Ishikawa (cell line): ENCODE measurements at regions not wholly inside any gene's neighbourhood (a gene's known extent, or its start where the extent isn't known, plus 50 kb on each side); places are given as distances from the start of the nearest gene placed in this dataset.

Experiments used
- CEBPB ChIP-seq: IDR thresholded peaks from 2 replicates; pipeline ENCODE4 v1.6.1; 2012
- CREB1 ChIP-seq: IDR thresholded peaks from 2 replicates; pipeline ENCODE4 v1.6.1; 2012; ENCODE audit warnings: low read depth
- EGR1 ChIP-seq: IDR thresholded peaks from 2 replicates; pipeline ENCODE4 v1.6.1; 2012
- EP300 ChIP-seq: IDR thresholded peaks from 2 replicates; pipeline ENCODE4 v1.6.1; 2012; ENCODE audit warnings: borderline replicate concordance
- FOXM1 ChIP-seq: IDR thresholded peaks from 2 replicates; pipeline ENCODE4 v1.6.1; 2012; ENCODE audit warnings: low read depth, borderline replicate concordance
- NFIC ChIP-seq: IDR thresholded peaks from 2 replicates; pipeline ENCODE4 v1.6.1; 2012
- RAD21 ChIP-seq: IDR thresholded peaks from 2 replicates; pipeline ENCODE4 v1.6.1; 2012; ENCODE audit warnings: low read depth
- TAF1 ChIP-seq: IDR thresholded peaks from 2 replicates; pipeline ENCODE4 v1.6.1; 2012; ENCODE audit warnings: low read depth, mild to moderate bottlenecking
- TCF12 ChIP-seq: IDR thresholded peaks from 2 replicates; pipeline ENCODE4 v1.6.1; 2012; ENCODE audit warnings: low read depth
- TEAD4 ChIP-seq: IDR thresholded peaks from 2 replicates; pipeline ENCODE4 v1.6.1; 2012
- YY1 ChIP-seq: IDR thresholded peaks from 2 replicates; pipeline ENCODE4 v1.6.1; 2012; ENCODE audit warnings: low read depth
- ZBTB7A ChIP-seq: IDR thresholded peaks from 2 replicates; pipeline ENCODE4 v1.6.1; 2012; ENCODE audit warnings: low read depth
- TF ChIP-seq, protein P1 (sequence below): IDR thresholded peaks from 2 replicates; pipeline ENCODE4 v1.6.1; 2012
- TF ChIP-seq, protein P2 (sequence below): IDR thresholded peaks from 2 replicates; pipeline ENCODE4 v1.6.1; 2012; ENCODE audit warnings: low read depth, mild to moderate bottlenecking
- TF ChIP-seq, protein P3 (sequence below): IDR thresholded peaks from 2 replicates; pipeline ENCODE4 v1.6.1; 2012

DNA sequence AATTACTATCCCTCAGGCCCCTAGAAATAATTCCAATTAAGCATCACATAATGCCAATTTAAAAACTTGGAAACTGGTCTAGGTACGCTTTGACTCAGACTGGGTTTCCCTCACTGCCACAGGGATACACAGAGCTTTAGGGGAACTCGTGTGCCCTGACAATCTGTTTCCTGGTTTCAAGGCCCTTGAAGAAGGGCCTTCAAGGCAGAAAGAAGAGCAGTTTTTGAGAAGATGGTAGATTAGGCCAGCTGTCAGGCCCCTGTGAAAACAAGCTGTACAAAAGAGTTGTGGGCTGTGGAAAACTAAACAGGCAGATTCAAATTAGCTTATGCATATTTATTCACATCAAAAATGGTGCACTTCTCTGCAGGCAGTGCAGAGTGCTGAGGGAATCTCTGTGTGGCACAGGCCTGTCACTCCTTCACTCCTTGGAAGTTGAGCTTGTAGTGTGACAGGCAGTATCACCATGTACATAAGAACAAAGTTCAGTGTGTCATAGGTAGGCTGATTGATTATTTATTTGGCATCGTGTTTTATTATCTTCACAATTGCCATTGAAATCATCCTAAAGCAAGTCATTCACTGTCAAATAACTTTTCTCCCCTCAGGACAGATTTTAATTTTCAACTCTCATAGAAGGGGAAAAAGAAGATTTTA, 614.4 kb upstream of the GYPC start:
- TF ChIP-seq RAD21: no peak
- no peak for TF ChIP-seq TAF1
- no peak for TF ChIP-seq TCF12
- no peak for TF ChIP-seq CREB1
- TF ChIP-seq ZBTB7A: no peak
- TF ChIP-seq TEAD4: no peak
- TF ChIP-seq, protein P1, sequence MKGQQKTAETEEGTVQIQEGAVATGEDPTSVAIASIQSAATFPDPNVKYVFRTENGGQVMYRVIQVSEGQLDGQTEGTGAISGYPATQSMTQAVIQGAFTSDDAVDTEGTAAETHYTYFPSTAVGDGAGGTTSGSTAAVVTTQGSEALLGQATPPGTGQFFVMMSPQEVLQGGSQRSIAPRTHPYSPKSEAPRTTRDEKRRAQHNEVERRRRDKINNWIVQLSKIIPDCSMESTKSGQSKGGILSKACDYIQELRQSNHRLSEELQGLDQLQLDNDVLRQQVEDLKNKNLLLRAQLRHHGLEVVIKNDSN: no peak
- TF ChIP-seq EP300: no peak
- TF ChIP-seq, protein P2, sequence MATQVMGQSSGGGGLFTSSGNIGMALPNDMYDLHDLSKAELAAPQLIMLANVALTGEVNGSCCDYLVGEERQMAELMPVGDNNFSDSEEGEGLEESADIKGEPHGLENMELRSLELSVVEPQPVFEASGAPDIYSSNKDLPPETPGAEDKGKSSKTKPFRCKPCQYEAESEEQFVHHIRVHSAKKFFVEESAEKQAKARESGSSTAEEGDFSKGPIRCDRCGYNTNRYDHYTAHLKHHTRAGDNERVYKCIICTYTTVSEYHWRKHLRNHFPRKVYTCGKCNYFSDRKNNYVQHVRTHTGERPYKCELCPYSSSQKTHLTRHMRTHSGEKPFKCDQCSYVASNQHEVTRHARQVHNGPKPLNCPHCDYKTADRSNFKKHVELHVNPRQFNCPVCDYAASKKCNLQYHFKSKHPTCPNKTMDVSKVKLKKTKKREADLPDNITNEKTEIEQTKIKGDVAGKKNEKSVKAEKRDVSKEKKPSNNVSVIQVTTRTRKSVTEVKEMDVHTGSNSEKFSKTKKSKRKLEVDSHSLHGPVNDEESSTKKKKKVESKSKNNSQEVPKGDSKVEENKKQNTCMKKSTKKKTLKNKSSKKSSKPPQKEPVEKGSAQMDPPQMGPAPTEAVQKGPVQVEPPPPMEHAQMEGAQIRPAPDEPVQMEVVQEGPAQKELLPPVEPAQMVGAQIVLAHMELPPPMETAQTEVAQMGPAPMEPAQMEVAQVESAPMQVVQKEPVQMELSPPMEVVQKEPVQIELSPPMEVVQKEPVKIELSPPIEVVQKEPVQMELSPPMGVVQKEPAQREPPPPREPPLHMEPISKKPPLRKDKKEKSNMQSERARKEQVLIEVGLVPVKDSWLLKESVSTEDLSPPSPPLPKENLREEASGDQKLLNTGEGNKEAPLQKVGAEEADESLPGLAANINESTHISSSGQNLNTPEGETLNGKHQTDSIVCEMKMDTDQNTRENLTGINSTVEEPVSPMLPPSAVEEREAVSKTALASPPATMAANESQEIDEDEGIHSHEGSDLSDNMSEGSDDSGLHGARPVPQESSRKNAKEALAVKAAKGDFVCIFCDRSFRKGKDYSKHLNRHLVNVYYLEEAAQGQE: no peak
- no peak for TF ChIP-seq YY1
- TF ChIP-seq FOXM1: no peak
- TF ChIP-seq CEBPB: no peak
- TF ChIP-seq EGR1: no peak
- no peak for TF ChIP-seq NFIC
- TF ChIP-seq, protein P3, sequence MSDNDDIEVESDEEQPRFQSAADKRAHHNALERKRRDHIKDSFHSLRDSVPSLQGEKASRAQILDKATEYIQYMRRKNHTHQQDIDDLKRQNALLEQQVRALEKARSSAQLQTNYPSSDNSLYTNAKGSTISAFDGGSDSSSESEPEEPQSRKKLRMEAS: no peak

DNA sequence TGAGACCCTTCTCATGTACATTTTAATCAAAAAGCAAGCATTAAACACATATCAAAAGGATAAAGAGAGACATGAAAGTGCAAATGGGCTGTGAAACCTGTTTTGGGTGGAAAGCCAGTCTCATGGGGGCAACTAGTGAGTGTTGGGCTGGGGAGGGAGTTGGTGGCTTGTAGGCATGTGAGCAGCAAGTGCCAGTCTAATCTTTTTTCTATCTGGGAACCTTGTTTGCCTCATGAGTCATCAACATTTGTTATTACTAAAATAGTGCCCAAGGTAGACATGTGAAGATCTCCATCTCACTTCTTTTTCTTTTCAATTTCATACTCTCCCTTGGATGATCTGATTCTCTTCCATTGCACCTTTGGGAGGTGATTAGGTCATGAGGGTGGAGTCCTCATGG, 613.9 kb upstream of the GYPC start:
- TF ChIP-seq TEAD4 (no peak), RAD21 (no peak), YY1 (no peak), ZBTB7A (no peak), EP300 (no peak), TCF12 (no peak), FOXM1 (no peak), CREB1 (no peak)
- TF ChIP-seq, protein P1: no peak
- TF ChIP-seq, protein P2: no peak
- TF ChIP-seq, protein P3: no peak

DNA sequence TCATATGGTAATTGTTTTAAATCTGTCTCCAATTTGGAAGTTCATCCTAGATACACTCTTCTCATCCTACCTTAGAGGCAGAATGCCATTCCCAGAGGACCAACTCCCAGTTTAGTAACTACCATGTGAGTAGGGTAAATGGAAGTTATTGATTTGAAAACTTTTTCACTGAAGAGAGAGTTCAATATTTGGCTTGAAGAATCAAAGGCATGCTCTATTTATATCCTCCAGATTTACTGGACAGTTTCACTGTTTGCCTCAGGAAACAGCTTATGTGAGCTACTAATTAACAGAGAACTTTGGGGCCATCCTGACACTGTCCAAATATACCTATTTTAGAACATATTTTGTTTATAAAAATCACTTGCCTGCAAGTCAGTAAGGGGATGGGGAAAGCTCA, 607.2 kb upstream of the GYPC start:
- no peak for TF ChIP-seq EP300
- no peak for TF ChIP-seq NFIC
- TF ChIP-seq TCF12: no peak

DNA sequence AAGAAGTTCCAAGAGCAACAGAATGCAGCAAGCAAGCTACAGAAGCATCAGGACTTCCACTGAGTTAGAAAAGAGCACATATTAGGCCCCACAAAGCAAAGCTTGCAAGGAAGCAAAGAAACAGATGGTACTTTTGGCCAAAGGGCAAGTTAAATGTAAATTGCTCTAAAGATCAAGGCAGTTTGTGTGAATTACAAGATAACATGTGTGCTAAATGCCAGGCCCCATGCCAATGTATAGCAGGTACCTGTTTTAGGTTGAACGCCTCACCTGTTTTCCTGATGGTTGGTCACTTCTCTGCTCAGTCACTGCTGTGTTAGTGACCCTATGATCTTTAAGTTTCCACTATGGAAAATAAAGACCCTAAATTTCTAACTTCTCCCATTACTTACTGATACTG, 606.5 kb upstream of the GYPC start:
- TF ChIP-seq YY1 (no peak), ZBTB7A (no peak), TCF12 (no peak)

DNA sequence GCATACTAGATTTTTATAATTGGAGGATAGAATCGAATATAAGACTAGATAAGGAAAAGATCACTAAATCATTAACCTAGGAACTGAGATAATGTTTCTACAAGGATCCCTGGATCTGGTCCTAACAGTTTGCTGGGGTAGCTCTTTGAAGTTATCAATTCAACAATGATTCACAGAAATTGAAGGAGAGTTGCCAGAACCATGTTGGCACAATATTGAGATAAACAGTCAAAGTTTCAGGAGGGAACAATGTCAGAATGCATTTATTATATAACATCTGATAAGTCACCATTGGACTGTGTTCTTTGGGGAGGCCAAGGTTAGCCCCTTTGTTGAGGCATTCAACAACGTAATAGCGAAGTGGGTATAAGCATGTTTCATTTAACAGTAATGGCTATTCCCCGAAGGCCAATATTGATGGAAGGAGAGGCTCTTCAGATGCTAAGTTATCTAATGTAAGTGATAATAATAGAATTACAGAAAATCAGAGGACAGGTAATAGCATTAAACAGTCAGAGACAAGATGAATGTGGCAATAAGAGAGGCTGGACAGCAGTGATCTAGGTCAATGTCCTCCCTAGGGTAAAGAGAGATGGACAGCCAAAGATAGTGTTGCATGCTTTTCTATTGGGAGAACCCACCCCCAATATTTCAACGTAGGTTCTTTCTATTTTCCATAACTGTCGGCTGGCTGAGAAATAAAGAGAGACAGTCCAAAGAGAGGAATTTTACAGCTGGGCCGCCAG, 604.8 kb upstream of the GYPC start:
- TF ChIP-seq NFIC (no peak), RAD21 (no peak), EP300 (no peak), FOXM1 (no peak)
- TF ChIP-seq, protein P3: no peak

DNA sequence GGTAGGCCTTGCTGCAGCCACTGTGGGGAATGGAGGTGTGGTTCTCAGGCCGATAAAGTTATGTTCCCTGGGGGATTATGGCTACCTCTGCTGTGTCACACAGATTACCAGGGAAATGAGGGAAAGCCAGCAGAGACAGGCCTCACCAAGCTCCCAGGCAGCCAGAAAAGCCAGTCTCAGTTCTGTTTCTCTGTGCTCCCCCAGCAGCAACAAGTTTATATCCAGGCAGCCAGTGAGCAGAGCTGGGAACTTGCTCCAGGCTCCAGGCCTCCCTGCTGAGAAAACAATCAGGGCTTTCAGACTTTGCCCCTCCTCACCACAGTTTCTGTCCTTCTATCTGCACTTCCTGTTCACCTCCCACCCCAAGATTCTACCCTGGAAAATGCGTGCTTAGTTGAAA, 596.6 kb upstream of the GYPC start:
- TF ChIP-seq, protein P2: no peak
- no peak for TF ChIP-seq RAD21
- no peak for TF ChIP-seq FOXM1
- TF ChIP-seq TCF12: no peak
- TF ChIP-seq, protein P3: no peak
- TF ChIP-seq YY1: no peak
- TF ChIP-seq NFIC: no peak
- TF ChIP-seq ZBTB7A: no peak
- TF ChIP-seq EP300: no peak
- TF ChIP-seq EGR1: no peak
- TF ChIP-seq CREB1: no peak
- no peak for TF ChIP-seq TEAD4
- no peak for TF ChIP-seq CEBPB
- TF ChIP-seq TAF1: no peak
- TF ChIP-seq, protein P1: no peak
